B cell (primary cell): ENCODE measurements at regions not wholly inside any gene's neighbourhood (a gene's known extent, or its start where the extent isn't known, plus 50 kb on each side); places are given as distances from the start of the nearest gene placed in this dataset.

Experiments used
- EZH2 ChIP-seq: IDR thresholded peaks from 2 replicates; pipeline ENCODE4 v1.6.1; 2012; ENCODE audit warnings: borderline replicate concordance, low read depth, mild to moderate bottlenecking, moderate library complexity, low read length; ENCODE audit not compliant: insufficient read depth, poor library complexity, severe bottlenecking
- TF ChIP-seq, protein P1 (sequence below): fragments of 200-600 bp; IDR thresholded peaks from one replicate; pipeline ENCODE4 v1.8.0; 2022; ENCODE audit warnings: antibody characterized with exemption, mild to moderate bottlenecking

DNA sequence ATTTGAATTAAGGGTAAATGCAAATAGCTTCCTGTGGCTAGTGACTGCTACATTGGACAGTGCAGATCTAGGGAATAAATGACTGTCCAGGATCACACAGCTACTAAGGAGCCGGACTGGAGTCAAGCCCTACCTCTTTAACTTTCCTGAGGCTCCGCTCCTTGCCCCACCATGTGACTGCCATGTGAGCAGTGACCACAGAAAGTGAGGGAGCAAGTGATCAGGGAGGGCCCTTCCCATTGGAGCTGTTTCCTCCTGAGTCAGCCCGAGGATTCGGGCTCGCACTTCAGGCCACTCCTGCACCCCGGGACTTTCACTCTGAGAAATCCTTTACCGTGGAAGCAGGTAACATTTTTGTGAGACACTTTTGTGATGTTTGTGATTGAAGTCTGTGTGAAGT is 198.0 kb downstream of the ANKRD30B start:
- TF ChIP-seq, protein P1, sequence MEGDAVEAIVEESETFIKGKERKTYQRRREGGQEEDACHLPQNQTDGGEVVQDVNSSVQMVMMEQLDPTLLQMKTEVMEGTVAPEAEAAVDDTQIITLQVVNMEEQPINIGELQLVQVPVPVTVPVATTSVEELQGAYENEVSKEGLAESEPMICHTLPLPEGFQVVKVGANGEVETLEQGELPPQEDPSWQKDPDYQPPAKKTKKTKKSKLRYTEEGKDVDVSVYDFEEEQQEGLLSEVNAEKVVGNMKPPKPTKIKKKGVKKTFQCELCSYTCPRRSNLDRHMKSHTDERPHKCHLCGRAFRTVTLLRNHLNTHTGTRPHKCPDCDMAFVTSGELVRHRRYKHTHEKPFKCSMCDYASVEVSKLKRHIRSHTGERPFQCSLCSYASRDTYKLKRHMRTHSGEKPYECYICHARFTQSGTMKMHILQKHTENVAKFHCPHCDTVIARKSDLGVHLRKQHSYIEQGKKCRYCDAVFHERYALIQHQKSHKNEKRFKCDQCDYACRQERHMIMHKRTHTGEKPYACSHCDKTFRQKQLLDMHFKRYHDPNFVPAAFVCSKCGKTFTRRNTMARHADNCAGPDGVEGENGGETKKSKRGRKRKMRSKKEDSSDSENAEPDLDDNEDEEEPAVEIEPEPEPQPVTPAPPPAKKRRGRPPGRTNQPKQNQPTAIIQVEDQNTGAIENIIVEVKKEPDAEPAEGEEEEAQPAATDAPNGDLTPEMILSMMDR, result no peak
- no peak for TF ChIP-seq EZH2
